NOMO-1 treated with dmso at 0.1 percent for 144 hours (cell line): ENCODE measurements at regions not wholly inside any gene's neighbourhood (a gene's known extent, or its start where the extent isn't known, plus 50 kb on each side); places are given as distances from the start of the nearest gene placed in this dataset.
"Not testable (repeated sequence)": the region's sequence is repeated elsewhere in the genome, so short reads cannot be mapped to it uniquely, and the experiment has no call there.

Experiments
- DNase-seq: peaks from one replicate; lab custom pipeline; 2025; ENCODE audit not compliant: unreplicated experiment; lab: John Stamatoyannopoulos, UW

GRCh38 chr4:62550121-62550520, 1350.0 kb downstream of the ADGRL3 start:
- no peak for DNase-seq

DNA sequence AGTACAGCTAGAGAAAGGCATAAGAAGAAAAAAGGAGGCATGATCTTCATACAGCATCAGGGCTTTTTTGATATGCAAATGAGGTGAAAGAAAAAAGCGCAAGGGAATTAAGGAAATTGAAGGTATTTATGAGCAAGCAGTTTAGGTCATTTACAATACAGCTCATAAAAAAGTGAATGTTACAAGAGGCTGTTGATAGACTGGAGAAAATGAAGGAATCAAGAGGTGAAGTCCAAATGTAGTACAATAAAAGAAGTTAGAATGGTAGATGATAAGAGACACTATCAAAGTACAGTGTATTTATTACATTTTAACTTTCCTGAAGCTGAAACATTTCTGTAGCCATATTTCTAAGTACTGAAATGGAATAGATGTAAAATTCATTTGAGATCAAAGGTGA, 1349.5 kb downstream of the ADGRL3 start:
- no peak for DNase-seq

GRCh38 chr4:62548765-62549164, 1348.6 kb downstream of the ADGRL3 start:
- DNase-seq = no peak

DNA sequence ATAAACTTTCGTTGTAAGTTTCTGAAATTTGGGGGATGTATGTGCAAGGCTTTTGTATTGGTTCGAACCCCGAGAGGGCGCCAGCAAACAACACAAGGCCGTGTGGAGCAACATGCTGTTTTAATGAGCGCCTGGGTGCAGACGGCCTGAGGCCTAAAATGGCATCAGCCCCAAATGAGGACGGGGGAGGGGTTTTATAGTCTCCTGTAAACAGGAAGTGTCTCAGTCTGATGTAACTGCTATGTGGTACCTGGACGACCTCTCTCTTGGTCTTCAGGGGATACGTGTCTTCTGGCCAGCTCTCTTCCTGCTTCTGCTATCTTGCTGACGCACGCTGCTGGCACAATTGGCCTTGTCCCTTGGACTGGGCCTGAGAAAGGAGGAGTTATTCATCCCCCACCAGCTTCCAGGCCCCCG, 1348.0 kb downstream of the ADGRL3 start:
- DNase-seq = no peak

DNA sequence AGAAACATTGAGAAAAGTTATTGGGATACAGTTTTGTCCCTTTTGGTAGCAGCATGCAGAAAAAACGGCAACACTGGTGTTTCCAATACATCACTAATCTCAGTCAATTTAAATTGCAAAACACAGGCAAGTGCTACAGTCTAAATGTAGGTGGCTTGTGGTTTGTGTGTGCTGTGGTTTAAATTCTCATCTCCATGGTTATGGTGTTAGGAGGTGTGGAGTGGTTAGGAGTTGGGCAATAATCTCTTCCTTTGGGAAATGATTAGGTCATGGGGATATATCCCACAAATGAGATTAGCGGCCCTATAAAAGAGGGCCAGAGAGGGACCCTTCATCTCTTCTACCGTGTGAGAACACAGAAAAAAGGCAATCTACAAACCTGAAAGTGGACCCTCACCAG, 1344.3 kb downstream of the ADGRL3 start:
- DNase-seq = no peak

GRCh38 chr4:62543002-62543401, 1342.9 kb downstream of the ADGRL3 start:
- no peak for DNase-seq

DNA sequence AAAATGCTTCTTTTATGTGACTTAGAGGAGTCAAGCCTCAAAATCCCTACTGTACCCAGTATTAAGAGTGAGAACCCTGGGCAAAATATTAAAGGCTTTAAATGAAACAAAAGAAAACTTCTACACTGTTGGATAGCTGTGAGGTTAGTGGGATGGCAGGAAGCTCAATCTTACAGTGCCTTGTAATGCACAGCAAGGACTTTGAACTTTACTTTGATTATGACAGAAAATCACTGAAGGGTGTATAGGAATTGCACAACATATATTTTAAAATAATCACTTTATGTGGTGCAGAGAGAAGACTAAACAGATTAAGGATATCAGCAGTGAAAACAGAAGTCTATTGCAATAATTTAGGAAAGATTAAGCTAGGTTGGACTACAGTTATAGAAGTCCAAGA, 1333.4 kb downstream of the ADGRL3 start:
- DNase-seq = no peak

DNA sequence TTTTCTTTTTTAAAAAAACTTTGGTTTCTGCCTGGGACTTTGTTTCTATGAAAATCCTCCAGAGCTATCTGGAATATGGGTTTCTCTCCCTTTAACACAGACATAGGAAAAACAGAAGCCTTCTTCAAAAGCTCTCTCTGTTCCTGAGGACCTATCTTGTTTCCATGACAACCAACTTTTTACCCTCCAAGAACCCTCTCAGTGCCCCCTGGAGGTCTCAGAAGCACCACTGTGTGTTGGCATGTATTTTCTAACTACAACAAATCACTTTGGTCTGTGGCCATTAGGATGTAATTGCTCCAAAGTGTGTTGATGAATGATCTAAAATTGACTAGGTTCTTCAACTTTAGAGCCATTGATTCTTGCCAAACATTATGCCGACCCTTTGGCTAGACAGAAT, 1331.6 kb downstream of the ADGRL3 start:
- no peak for DNase-seq

DNA sequence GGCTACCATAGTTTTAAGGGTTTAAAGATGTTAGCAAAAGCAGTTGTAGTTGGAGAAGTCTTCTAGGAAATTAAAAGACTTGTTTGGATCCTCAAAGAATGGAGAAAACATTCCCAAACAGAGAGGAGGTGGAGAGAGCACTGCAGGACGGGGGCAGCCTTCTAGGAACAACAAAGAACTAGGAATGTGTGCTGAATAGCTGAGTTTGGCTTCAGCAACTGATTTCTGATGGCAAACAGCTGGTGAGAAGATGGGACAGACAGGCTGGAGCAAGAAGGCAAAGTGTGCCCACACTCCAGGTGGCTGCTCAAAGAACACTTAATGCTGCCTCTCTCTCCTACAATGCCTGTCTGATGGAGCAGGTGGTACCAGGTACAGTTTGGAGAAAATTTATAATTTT, 1331.1 kb downstream of the ADGRL3 start:
- no peak for DNase-seq

GRCh38 chr4:62528874-62529273, 1328.7 kb downstream of the ADGRL3 start:
- no peak for DNase-seq

- no peak for DNase-seq
These were observed 1326.5 kb downstream of the ADGRL3 start for GRCh38 chr4:62526671-62527070.

- DNase-seq = no peak
These were observed 1323.1 kb downstream of the ADGRL3 start for GRCh38 chr4:62523256-62523655.

GRCh38 chr4:62522273-62522672, 1322.1 kb downstream of the ADGRL3 start:
- no peak for DNase-seq

- no peak for DNase-seq
These were observed 1317.6 kb downstream of the ADGRL3 start for GRCh38 chr4:62517716-62518115.

- DNase-seq = no peak
These were observed 1313.2 kb downstream of the ADGRL3 start for GRCh38 chr4:62513306-62513705.

DNA sequence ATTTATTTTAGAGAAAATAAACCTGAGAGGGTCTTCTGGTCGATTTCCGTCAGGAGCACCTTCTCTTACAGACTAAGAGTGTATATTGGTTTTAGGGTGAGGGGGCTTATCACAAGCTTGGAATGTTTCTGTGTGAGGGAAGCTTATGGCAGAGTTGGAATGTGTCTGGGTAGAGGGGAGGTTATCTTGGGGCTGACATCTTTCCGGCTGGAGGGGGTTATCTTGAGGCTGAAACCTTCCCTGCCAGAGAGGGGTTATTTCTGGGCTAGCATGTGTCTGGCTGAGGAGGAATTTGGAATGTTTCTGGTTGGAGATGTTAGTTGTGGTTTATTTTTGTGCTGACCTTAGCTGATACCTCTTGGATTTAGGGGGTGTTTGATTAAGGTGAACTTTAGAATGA, 1312.1 kb downstream of the ADGRL3 start:
- DNase-seq = no peak

DNA sequence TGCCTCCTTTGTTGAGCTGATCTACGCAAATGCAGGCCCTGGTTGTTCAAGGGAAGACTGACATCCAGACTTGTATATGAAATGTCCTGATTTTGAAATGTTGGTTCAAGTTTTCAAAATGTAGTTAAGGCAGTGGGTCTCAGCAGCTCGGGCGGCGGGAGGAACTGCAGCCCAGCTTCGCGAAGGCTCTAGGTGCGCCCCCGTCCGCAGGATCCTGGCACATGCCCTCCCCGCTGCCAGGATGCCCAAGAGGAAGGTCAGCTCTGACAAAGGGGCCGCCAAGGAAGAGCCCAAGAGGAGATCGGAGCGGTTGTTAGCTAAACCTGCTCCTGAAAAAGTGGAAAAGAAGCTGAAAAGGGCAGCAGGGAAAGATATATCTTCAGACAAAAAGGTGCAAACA, 1310.1 kb downstream of the ADGRL3 start:
- DNase-seq = no peak

- DNase-seq = no peak
These were observed 1300.2 kb downstream of the ADGRL3 start for GRCh38 chr4:62500296-62500695.

GRCh38 chr4:62495032-62495431, 1294.9 kb downstream of the ADGRL3 start:
- no peak for DNase-seq

GRCh38 chr4:62491756-62492155, 1291.6 kb downstream of the ADGRL3 start:
- DNase-seq = not testable (repeated sequence)

DNA sequence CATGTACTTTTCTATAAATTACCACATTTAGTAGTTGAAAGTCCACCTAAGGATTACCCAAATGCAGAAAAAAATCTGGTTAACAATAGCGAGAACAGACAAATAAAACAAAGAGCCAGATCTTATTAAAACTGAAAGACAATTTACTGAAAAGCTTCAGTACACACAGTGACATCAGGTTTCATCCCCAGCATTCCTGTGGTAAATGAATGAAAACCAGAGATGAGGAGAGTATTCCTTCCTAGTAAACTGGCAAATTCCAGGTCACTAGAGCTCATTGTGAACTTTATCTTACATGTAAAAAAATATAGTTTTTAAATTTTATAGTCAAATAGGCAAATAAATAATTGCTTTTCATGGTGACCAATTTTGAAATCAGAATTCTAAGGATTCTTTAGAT, 1290.5 kb downstream of the ADGRL3 start:
- DNase-seq = no peak

DNA sequence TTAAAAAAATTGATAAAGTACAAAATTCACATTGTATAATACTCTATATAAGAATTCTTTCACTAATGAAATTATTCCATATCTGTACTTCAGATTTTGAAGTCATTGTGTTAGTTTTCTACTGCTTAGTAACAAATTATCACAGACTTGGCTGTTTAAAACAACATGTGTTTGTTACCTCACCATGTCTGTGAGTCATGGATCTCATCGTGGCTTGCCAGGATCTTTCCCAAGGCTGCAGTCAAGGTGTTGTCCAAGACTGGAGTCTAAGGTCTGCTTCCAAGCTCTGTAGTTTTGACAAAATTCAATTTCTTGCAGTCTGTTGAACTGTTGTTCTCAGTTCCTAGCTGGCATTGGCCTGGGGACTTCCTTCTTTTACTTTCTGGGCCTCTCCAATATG, 1286.9 kb downstream of the ADGRL3 start:
- no peak for DNase-seq

GRCh38 chr4:62484357-62484756, 1284.2 kb downstream of the ADGRL3 start:
- no peak for DNase-seq

GRCh38 chr4:62482355-62482754, 1282.2 kb downstream of the ADGRL3 start:
- no peak for DNase-seq
